Stimulated activated CD4-positive, alpha-beta T cell treated with anti-CD3 and anti-CD28 coated beads, Interleukin-2, amount 100 ng/mL, for 48 hours (primary cell): ENCODE measurements at regions not wholly inside any gene's neighbourhood (a gene's known extent, or its start where the extent isn't known, plus 50 kb on each side); places are given as distances from the start of the nearest gene placed in this dataset.

Experiments used
- DNase-seq, 2 donors: peaks; one replicate each; pipeline ENCODE4 v3.0.0-alpha.2; 2020

- no peak for DNase-seq
Observed at GRCh38 chr9:1269533-1270315, 219.6 kb downstream of the DMRT2 start.

- DNase-seq = no peak
Observed at GRCh38 chr9:1271367-1271766, 221.2 kb downstream of the DMRT2 start.

GRCh38 chr9:1271786-1272185 is 221.6 kb downstream of the DMRT2 start:
- no peak for DNase-seq

GRCh38 chr9:1272488-1272887 is 222.3 kb downstream of the DMRT2 start:
- DNase-seq = no peak

GRCh38 chr9:1273859-1274258 is 223.7 kb downstream of the DMRT2 start:
- no peak for DNase-seq

- no peak for DNase-seq
Observed at GRCh38 chr9:1274334-1274733, 224.2 kb downstream of the DMRT2 start.

GRCh38 chr9:1276474-1276873 is 226.3 kb downstream of the DMRT2 start:
- DNase-seq = no peak

GRCh38 chr9:1284727-1285126 is 234.6 kb downstream of the DMRT2 start:
- no peak for DNase-seq

GRCh38 chr9:1285526-1285925 is 235.4 kb downstream of the DMRT2 start:
- no peak for DNase-seq

- DNase-seq = no peak
Observed at GRCh38 chr9:1292384-1292783, 242.2 kb downstream of the DMRT2 start.

GRCh38 chr9:1294641-1295258 is 244.6 kb downstream of the DMRT2 start:
- DNase-seq = no peak

GRCh38 chr9:1296331-1296730 is 246.2 kb downstream of the DMRT2 start:
- no peak for DNase-seq

GRCh38 chr9:1298046-1298445 is 247.9 kb downstream of the DMRT2 start:
- DNase-seq = no peak

- no peak for DNase-seq
Observed at GRCh38 chr9:1300941-1301340, 250.8 kb downstream of the DMRT2 start.

- DNase-seq = no peak
Observed at GRCh38 chr9:1303932-1304331, 253.8 kb downstream of the DMRT2 start.

- no peak for DNase-seq
Observed at GRCh38 chr9:1311462-1312042, 261.4 kb downstream of the DMRT2 start.

- DNase-seq = no peak
Observed at GRCh38 chr9:1319436-1319835, 269.3 kb downstream of the DMRT2 start.

GRCh38 chr9:1320051-1320557 is 269.9 kb downstream of the DMRT2 start:
- DNase-seq = no peak

GRCh38 chr9:1320607-1321195 is 270.5 kb downstream of the DMRT2 start:
- DNase-seq = no peak

- no peak for DNase-seq
Observed at GRCh38 chr9:1327467-1327866, 277.3 kb downstream of the DMRT2 start.

GRCh38 chr9:1328341-1328740 is 278.2 kb downstream of the DMRT2 start:
- DNase-seq = no peak

GRCh38 chr9:1331546-1332038 is 281.4 kb downstream of the DMRT2 start:
- DNase-seq = no peak

GRCh38 chr9:1332156-1332555 is 282.0 kb downstream of the DMRT2 start:
- DNase-seq = no peak

- DNase-seq = no peak
Observed at GRCh38 chr9:1335174-1335573, 285.0 kb downstream of the DMRT2 start.
